ENCODE measurements at regions not wholly inside any gene's neighbourhood (a gene's known extent, or its start where the extent isn't known, plus 50 kb on each side); places are given as distances from the start of the nearest gene placed in this dataset.

DNA sequence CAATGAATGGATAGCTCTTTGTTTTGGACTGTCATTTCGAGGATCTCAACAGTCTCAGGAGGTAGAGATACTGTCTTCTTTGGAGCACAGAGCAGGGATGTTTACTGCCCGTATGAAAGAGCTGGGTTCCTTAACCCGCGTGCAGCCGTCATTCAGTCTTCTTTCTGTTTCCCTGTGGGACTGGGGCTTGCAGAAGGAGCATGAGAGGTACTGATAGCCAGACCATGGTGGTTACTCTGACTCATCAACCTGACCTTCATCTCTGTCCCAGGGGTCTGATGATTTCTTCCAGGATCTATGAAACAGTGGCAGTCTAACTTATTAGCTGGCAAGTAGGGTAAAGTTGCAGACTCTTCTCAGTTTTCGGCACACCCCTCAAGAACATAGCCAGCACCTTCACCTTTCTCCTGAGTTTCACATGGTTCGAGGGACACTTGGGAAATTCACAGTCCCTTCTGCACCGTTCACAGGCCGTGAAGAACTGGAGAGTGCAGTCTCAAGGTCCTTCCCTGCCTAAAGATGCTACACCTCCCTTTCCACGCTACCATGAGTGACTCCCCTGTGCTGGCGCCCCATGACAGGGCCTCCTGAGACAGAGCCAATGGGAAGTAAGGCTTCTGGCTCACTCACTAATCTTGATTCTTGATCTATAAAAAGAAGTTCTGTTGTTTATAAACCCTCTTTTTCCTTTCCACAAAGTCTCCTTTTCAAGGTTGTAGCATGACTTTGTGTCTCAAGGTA is 226.2 kb downstream of the MC4R start:
- H3K4me1 Mint-ChIP-seq, result peaks cover 9% of the 10 kb centered on the region
- no peak overlapping the region for H3K27ac Mint-ChIP-seq
- H3K4me3 Mint-ChIP-seq, result no peak overlapping the region
- no peaks in the 10 kb centered on the region for H3K36me3 Mint-ChIP-seq
- no peaks in the 10 kb centered on the region for H3K9me3 Mint-ChIP-seq
- ATAC-seq (ENCODE audit: low read depth) (no peak), DNase-seq (ENCODE audit: low spot score in 2 of 2) (no peak)
- peaks cover 6% of the 10 kb centered on the region for H3K27me3 Mint-ChIP-seq

DNA sequence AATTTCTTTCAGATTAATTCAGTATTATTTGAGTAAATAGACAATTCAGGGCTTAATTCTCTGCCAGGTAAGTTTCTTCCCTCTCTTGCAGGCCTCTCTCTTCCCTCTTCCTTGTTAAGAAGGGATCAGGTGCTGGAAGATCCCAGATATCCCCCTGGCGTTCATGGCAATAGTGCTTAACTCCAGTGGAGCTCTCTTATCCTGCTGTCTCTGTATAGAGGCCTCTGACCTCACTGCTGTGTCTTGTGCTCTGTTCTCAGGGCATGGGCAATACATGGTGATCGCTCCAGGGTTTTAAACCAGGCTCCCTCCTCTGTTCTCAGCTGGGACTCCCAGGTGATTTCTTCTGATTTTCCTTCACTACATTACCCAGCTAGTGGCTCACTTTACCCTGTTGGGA is 226.8 kb downstream of the MC4R start:
- ATAC-seq (ENCODE audit: low read depth) (no peak), DNase-seq (ENCODE audit: low spot score in 2 of 2) (no peak)
- Mint-ChIP-seq H3K4me3 (no peak overlapping the region), H3K27me3 (peaks cover 6% of the 10 kb centered on the region), H3K9me3 (no peaks in the 10 kb centered on the region), H3K4me1 (peaks cover 9% of the 10 kb centered on the region), H3K27ac (no peak overlapping the region), H3K36me3 (no peaks in the 10 kb centered on the region)

DNA sequence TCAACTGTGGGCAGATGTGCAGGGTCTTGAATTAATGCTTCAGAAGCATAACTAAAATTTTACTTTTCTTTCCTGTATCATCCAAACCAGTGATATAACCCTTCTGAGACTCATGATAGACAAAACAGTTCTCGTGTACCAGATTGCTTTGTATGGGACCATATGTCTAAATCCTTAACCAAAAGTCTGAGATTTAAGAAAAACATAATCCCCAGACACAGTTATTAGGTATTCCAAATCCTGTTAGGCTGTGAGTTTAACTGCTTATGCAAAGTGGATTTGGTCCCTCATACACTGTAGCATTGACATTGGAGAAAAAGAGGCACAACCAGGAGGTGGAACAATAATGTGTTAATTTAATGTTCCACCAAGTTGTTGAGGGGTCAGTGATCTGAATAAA is 235.0 kb downstream of the PMAIP1 start:
- Mint-ChIP-seq H3K27me3 (peaks cover 8% of the 10 kb centered on the region), H3K4me1 (no peaks in the 10 kb centered on the region), H3K9me3 (peaks cover 2% of the 10 kb centered on the region), H3K27ac (no peak overlapping the region), H3K36me3 (peaks cover 1% of the 10 kb centered on the region), H3K4me3 (no peak overlapping the region)
- DNase-seq (ENCODE audit: low spot score in 2 of 2) (no peak), ATAC-seq (ENCODE audit: low read depth) (no peak)

DNA sequence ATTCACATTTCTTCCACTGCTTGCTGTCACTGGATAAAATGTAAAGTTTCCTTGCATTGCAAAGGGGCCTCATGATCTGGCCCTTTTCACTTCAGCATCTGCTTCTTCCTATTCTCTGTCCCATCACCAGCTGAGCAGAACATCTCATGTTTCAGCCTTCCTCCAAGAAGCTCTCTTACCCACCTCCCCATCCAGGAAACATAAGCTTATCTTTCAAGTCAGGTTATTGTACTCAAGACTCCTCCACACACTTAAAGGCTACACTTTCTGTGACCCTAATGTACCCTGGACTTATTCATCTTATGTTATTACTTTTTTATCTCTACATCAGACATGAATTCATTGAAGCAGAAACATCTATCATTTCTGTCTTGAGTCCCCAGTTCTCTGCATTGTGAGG is 230.5 kb downstream of the PMAIP1 start:
- no peak for ATAC-seq (ENCODE audit: low read depth)
- no peak overlapping the region for H3K27ac Mint-ChIP-seq
- H3K36me3 Mint-ChIP-seq, result no peaks in the 10 kb centered on the region
- H3K4me1 Mint-ChIP-seq, result no peaks in the 10 kb centered on the region
- H3K27me3 Mint-ChIP-seq, result peaks cover 7% of the 10 kb centered on the region
- H3K4me3 Mint-ChIP-seq, result no peak overlapping the region
- no peaks in the 10 kb centered on the region for H3K9me3 Mint-ChIP-seq
- no peak for DNase-seq (ENCODE audit: low spot score in 2 of 2)

DNA sequence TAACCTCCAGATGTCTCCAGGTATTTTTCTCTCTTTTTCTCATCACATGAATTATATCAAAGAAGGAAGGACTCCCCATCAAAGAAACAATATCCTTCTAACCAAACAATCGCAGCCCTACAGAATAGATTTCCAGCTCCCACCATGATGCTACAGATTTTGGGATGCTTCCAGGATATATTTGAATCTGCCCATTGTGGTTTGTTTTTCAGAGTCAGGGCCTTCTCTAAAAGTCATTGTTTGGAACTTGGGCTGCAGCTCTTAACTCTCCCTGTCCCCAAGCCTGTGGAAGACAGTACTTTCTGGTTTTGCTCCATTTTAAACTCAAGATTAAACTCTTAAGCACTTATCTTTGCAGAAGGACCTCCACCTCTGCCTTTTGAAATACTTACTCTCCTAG is 223.2 kb downstream of the PMAIP1 start:
- peaks cover 3% of the 10 kb centered on the region for H3K9me3 Mint-ChIP-seq
- H3K36me3 Mint-ChIP-seq, result no peaks in the 10 kb centered on the region
- ATAC-seq (ENCODE audit: low read depth), result no peak
- no peak overlapping the region for H3K4me3 Mint-ChIP-seq
- H3K27me3 Mint-ChIP-seq, result no peaks in the 10 kb centered on the region
- no peak for DNase-seq (ENCODE audit: low spot score in 2 of 2)
- H3K4me1 Mint-ChIP-seq, result no peaks in the 10 kb centered on the region
- no peak overlapping the region for H3K27ac Mint-ChIP-seq

DNA sequence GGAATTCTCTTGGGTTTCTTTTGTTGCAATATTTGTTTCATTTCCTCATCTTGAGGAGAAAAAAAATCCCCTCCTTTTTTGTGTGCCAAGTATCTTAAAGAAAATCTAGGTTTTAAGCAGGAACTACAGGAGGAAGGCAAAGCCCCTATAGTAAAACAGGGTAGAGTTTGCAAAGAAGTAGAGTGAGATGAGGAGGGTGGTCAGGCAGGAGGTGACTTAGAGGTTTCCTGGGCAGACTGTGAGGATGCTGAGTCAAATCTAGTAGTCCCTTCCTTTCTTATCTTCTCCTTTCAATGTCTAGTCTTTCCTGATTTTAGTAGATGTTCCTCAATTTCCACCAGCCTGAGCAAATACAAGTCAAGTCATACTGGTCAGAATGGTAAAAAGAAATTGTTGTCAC is 222.5 kb downstream of the PMAIP1 start:
- Mint-ChIP-seq H3K36me3 (no peaks in the 10 kb centered on the region), H3K4me1 (no peaks in the 10 kb centered on the region), H3K4me3 (no peak overlapping the region), H3K27me3 (no peaks in the 10 kb centered on the region), H3K9me3 (peaks cover 3% of the 10 kb centered on the region), H3K27ac (no peak overlapping the region)
- DNase-seq (ENCODE audit: low spot score in 2 of 2) (no peak), ATAC-seq (ENCODE audit: low read depth) (no peak)

DNA sequence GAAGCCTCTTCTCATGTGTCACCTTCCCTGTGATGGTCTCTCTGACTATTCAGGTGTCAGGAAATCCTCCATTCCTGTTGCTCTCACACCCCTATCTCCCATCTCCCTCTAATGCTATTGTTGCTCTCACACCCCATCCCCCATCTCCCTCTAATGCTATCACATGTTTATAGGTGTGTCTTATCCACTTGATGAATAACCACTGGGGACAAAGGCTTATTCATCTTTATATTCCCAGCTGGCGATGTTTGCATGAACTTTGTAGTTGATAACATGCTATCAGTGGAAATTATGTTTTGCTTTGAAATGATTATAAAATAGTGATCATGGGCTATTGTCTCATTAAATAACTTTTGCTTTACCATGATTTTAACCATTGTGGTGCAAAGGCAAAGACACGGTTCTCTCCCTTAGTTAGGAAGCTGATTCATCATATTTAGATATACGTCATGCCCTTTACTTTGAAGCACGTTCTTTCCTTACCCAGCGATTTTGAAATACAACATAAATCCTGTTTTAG is 220.5 kb downstream of the PMAIP1 start:
- ATAC-seq (ENCODE audit: low read depth), result no peak
- Mint-ChIP-seq H3K4me3 (no peak overlapping the region), H3K9me3 (peaks cover 3% of the 10 kb centered on the region), H3K27me3 (peaks cover 3% of the 10 kb centered on the region), H3K27ac (no peak overlapping the region), H3K36me3 (no peaks in the 10 kb centered on the region), H3K4me1 (no peaks in the 10 kb centered on the region)
- DNase-seq (ENCODE audit: low spot score in 2 of 2), result no peak

DNA sequence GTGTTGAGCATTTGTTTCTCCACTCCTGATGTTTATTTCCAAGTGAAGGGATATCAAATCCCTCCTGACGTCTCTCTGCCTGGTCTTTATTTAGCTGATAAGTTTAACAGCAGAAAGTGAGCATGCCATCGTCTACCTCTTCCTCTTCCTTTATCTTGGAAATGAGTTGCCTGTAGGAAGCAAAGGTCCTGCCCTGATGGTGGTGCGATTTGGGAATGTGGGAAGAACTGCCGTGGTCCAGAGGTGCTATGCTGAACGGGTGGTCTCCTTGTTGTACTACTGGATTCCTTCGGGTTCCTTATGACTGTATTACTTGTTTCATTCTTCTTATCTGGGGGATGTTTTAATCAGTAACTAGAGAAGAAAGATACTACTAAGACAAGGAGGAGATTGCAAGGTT is 217.5 kb downstream of the PMAIP1 start:
- Mint-ChIP-seq H3K27ac (no peak overlapping the region), H3K36me3 (no peaks in the 10 kb centered on the region), H3K4me3 (no peak overlapping the region), H3K27me3 (peaks cover 4% of the 10 kb centered on the region), H3K4me1 (no peaks in the 10 kb centered on the region), H3K9me3 (peaks cover 3% of the 10 kb centered on the region)
- no peak for DNase-seq (ENCODE audit: low spot score in 2 of 2)
- ATAC-seq (ENCODE audit: low read depth), result no peak

DNA sequence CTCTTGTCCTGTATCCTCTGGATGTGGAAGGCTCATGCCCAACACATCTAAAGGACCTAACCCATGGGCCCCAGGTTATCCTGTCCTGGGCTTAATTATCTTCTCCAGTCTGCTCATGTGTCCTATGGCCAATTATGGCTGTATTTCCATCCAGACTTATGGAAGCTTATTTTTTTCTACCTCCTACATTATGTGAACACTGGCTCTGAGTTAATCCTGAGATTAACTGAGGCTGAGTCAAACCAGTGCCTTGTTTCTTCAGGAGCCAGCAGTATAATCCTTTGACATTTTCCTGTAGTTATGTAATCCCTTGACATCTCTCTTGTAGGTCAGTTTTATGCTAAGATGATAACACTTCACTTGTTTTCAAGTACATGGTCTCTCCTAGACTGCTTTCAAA is 213.6 kb downstream of the PMAIP1 start:
- peaks cover 4% of the 10 kb centered on the region for H3K27me3 Mint-ChIP-seq
- H3K9me3 Mint-ChIP-seq, result no peaks in the 10 kb centered on the region
- ATAC-seq (ENCODE audit: low read depth) (no peak), DNase-seq (ENCODE audit: low spot score in 2 of 2) (no peak)
- no peaks in the 10 kb centered on the region for H3K36me3 Mint-ChIP-seq
- H3K4me3 Mint-ChIP-seq, result no peak overlapping the region
- no peak overlapping the region for H3K27ac Mint-ChIP-seq
- no peaks in the 10 kb centered on the region for H3K4me1 Mint-ChIP-seq

DNA sequence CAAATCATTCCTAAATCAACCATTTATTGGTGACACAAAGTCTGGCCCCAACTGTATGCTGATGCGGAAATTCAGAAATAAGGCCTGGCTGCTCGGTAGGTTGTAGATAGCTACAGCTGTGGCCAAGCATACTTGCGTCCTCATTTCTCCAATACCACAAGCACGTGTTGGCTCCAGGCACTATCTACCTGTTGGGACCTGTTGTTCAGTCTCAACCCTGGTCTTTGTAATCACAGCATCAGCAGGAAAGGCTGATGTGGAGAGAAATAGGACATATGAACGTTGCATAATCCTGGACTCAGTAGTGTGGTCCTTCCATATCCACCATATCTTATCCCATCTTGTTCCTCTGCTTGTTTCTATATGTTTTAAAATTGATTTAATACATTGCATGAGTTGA is 212.6 kb downstream of the PMAIP1 start:
- Mint-ChIP-seq H3K4me1 (no peaks in the 10 kb centered on the region), H3K4me3 (no peak overlapping the region), H3K27ac (no peak overlapping the region), H3K27me3 (peaks cover 4% of the 10 kb centered on the region), H3K36me3 (no peaks in the 10 kb centered on the region), H3K9me3 (no peaks in the 10 kb centered on the region)
- DNase-seq (ENCODE audit: low spot score in 2 of 2), result no peak
- no peak for ATAC-seq (ENCODE audit: low read depth)

DNA sequence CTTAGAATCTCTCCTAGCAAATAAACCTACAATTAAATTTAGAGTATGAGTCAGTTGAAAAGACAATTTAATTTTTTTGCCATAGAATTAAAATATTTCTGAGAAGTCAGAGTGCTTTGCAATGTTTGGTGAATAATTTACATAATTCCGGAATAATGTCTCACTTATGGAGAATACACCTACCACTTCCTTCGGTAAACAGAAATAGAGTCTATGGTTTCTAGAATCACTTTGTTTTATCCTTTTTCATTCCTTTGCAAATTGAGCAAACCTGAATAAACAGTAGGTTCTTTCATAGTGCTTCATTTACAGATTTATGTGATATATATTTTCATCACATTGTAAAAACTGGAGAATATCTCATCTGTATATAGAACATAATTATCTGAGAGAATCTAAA is 211.7 kb downstream of the PMAIP1 start:
- H3K27me3 Mint-ChIP-seq, result peaks cover 4% of the 10 kb centered on the region
- no peaks in the 10 kb centered on the region for H3K36me3 Mint-ChIP-seq
- no peak for ATAC-seq (ENCODE audit: low read depth)
- H3K9me3 Mint-ChIP-seq, result no peaks in the 10 kb centered on the region
- DNase-seq (ENCODE audit: low spot score in 2 of 2), result no peak
- H3K27ac Mint-ChIP-seq, result no peak overlapping the region
- no peak overlapping the region for H3K4me3 Mint-ChIP-seq
- H3K4me1 Mint-ChIP-seq, result no peaks in the 10 kb centered on the region

DNA sequence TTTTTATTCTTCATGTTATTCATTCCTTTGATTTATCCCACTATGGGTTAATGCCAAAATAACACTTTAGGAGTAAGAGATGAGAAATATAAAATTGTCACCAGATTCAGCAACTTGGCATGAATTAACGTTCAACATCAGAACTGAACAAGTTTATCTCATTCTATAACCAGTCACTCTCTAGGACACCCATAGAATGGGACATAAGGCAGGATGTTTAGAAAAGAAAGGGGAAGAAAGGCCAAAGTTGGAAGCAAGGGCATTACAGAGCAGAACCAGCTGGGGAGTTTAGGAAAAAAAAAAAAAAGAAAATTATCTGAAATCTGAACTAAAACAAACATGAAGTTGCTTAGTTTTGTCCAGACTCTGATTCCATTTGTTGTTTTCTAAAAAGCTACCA is 211.0 kb downstream of the PMAIP1 start:
- ATAC-seq (ENCODE audit: low read depth) (no peak), DNase-seq (ENCODE audit: low spot score in 2 of 2) (no peak)
- no peak overlapping the region for H3K27ac Mint-ChIP-seq
- H3K27me3 Mint-ChIP-seq, result peaks cover 1% of the 10 kb centered on the region
- H3K9me3 Mint-ChIP-seq, result no peaks in the 10 kb centered on the region
- H3K4me1 Mint-ChIP-seq, result no peaks in the 10 kb centered on the region
- no peak overlapping the region for H3K4me3 Mint-ChIP-seq
- H3K36me3 Mint-ChIP-seq, result no peaks in the 10 kb centered on the region

DNA sequence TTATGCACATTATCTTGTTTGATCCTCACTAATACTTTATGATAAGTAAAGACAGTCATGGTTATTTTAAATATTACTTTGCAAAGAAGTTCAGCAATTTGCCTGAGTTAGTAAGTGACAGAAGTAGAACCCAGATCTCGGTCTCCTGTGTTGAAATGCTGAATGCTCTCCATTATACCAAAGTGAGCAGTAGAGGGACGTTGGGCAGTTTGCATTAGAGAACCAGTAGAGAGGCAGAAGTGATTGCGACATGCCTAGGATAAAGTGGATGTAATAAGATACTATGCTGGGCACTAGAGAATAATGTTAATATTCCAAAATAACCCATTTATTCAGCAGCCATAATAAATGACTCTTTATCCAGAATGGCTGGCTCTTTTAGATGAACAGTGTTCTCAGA is 201.0 kb downstream of the PMAIP1 start:
- no peaks in the 10 kb centered on the region for H3K9me3 Mint-ChIP-seq
- ATAC-seq (ENCODE audit: low read depth), result no peak
- H3K36me3 Mint-ChIP-seq, result no peaks in the 10 kb centered on the region
- H3K27me3 Mint-ChIP-seq, result peaks cover 10% of the 10 kb centered on the region
- no peaks in the 10 kb centered on the region for H3K4me1 Mint-ChIP-seq
- no peak overlapping the region for H3K4me3 Mint-ChIP-seq
- DNase-seq (ENCODE audit: low spot score in 2 of 2), result no peak
- H3K27ac Mint-ChIP-seq, result no peak overlapping the region

DNA sequence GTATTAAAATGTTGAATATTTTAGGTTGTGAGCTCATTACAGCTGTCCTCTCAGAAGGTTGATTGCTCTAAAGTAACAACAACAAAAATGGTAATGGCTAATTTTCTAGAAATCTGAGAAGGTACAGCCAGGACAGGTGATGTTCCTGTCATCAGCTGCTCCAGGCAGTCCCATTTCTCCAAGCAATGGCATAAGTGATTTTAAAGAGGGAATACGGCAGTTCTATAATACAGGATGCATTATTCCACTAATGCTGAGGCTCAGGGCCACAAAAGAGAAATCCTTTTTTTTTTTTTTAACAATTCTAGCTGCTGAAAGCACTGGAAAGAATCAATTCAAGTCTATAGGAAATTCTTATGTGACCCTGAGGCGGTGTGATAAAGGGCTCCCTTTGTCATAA is 199.9 kb downstream of the PMAIP1 start:
- no peak for ATAC-seq (ENCODE audit: low read depth)
- no peak for DNase-seq (ENCODE audit: low spot score in 2 of 2)
- Mint-ChIP-seq H3K27me3 (peaks cover 10% of the 10 kb centered on the region), H3K4me3 (no peak overlapping the region), H3K4me1 (no peaks in the 10 kb centered on the region), H3K27ac (no peak overlapping the region), H3K9me3 (no peaks in the 10 kb centered on the region), H3K36me3 (no peaks in the 10 kb centered on the region)

DNA sequence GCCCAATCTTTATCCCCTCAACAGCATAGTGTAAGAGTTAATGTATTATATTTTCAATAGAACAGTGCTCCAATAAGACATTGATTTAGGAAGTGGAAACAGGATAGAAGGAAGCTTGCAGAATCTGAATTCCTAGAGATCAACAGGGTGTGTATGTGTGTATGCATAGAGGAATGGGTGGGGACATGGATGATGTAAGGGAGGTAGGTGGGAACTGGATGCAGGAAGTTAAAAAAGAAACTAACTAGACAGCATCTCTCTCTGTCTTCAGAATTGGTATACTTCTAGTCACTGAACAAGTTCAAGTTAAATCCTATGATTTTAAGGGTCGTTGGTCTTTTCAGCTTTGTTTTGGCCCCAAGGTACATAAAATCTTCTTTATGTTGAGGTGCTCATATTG is 196.6 kb downstream of the PMAIP1 start:
- DNase-seq (ENCODE audit: low spot score in 2 of 2), result no peak
- Mint-ChIP-seq H3K4me3 (no peak overlapping the region), H3K27me3 (peaks cover 10% of the 10 kb centered on the region), H3K4me1 (no peaks in the 10 kb centered on the region), H3K36me3 (no peaks in the 10 kb centered on the region), H3K27ac (no peak overlapping the region), H3K9me3 (peaks cover 4% of the 10 kb centered on the region)
- ATAC-seq (ENCODE audit: low read depth), result no peak

Data from memory B cell (primary cell).